Tibial artery (tissue), 4 donors: ENCODE measurements at regions not wholly inside any gene's neighbourhood (a gene's known extent, or its start where the extent isn't known, plus 50 kb on each side); places are given as distances from the start of the nearest gene placed in this dataset.

Experiments used
- DNase-seq, 2 donors: peaks; one replicate each; pipeline ENCODE4 v3.0.0-alpha.2; 2019
- H3K27ac ChIP-seq, 2 donors: fragments of 200-600 bp; sonication (generic) in 1 of 2; 1 replicate in 1 of 2; 2 replicates in 1 of 2; pipeline ENCODE4 v1.5.1; 2018 to 2019; ENCODE audit warnings: mild to moderate bottlenecking in 1 of 2
- H3K27me3 ChIP-seq, 2 donors: fragments of 200-600 bp; sonication (generic) in 1 of 2; one replicate each; pipeline versions ENCODE4 v1.5.1 to v1.6.0; 2016 to 2019
- H3K36me3 ChIP-seq, 3 donors: fragments of 200-600 bp; sonication (generic) in 2 of 3; one replicate each; pipeline ENCODE4 v1.5.1; 2016 to 2019; ENCODE audit warnings: mild to moderate bottlenecking in 2 of 3
- H3K4me1 ChIP-seq, 4 donors: fragments of 200-600 bp; sonication (generic) in 2 of 4; 1 replicate in 3 of 4; 2 replicates in 1 of 4; pipeline ENCODE4 v1.5.1; 2016 to 2019
- H3K4me3 ChIP-seq, 2 donors: fragments of 200-600 bp; sonication (generic) in 1 of 2; 1 replicate in 1 of 2; 2 replicates in 1 of 2; pipeline ENCODE4 v1.5.1; 2018 to 2019; ENCODE audit warnings: mild to moderate bottlenecking in 2 of 2
- H3K9me3 ChIP-seq, 3 donors: fragments of 200-600 bp; sonication (generic) in 1 of 3; one replicate each; pipeline ENCODE4 v1.5.1; 2016 to 2019
- CTCF ChIP-seq, 2 experiments: fragments of 200-600 bp in 1 of 2; fragments of 450-650 bp in 1 of 2; IDR thresholded peaks; one replicate each; pipeline ENCODE4 v1.5.1; 2017 to 2019; ENCODE audit warnings: antibody characterized with exemption in 2 of 2, mild to moderate bottlenecking in 1 of 2, moderate library complexity in 1 of 2
- intact Hi-C: fragments of 100-400 bp; cut with DNase I; formaldehyde crosslinking; loops from one replicate; pipeline ENCODE4 v1.15.0; 2023; ENCODE audit warnings: low total_unique reads

- Histone ChIP-seq H3K36me3 (no peaks in the 10 kb centered on the region), H3K9me3 (no peaks in the 10 kb centered on the region), H3K4me3 (no peak overlapping the region), H3K4me1 (no peaks in the 10 kb centered on the region), H3K27ac (no peak overlapping the region), H3K27me3 (no peaks in the 10 kb centered on the region)
- TF ChIP-seq CTCF (IDR thresholded peaks at IDR 0.05) = no peak
- no peak for DNase-seq
- intact Hi-C loops = no loop called here
Observed at GRCh38 chr6:123747515-123747914, 56.1 kb upstream of the NKAIN2 start.

- no peak for TF ChIP-seq CTCF (IDR thresholded peaks at IDR 0.05)
- intact Hi-C loops = no loop called here
- DNase-seq = no peak
- Histone ChIP-seq H3K27ac (no peak overlapping the region), H3K4me1 (no peaks in the 10 kb centered on the region), H3K9me3 (no peaks in the 10 kb centered on the region), H3K27me3 (no peaks in the 10 kb centered on the region), H3K4me3 (no peak overlapping the region), H3K36me3 (no peaks in the 10 kb centered on the region)
Observed at GRCh38 chr6:123745895-123746294, 57.8 kb upstream of the NKAIN2 start.

- H3K27ac ChIP-seq = no peak overlapping the region
- H3K27me3 ChIP-seq = no peaks in the 10 kb centered on the region
- H3K4me3 ChIP-seq = no peak overlapping the region
- DNase-seq = no peak
- intact Hi-C loops = no loop called here
- no peaks in the 10 kb centered on the region for H3K36me3 ChIP-seq
- H3K4me1 ChIP-seq = no peaks in the 10 kb centered on the region
- H3K9me3 ChIP-seq = no peaks in the 10 kb centered on the region
- TF ChIP-seq CTCF (IDR thresholded peaks at IDR 0.05) = no peak
Observed at GRCh38 chr6:123744840-123745239, 58.8 kb upstream of the NKAIN2 start.

GRCh38 chr6:123742626-123743025 is 61.0 kb upstream of the NKAIN2 start:
- Histone ChIP-seq H3K4me1 (no peaks in the 10 kb centered on the region), H3K9me3 (no peaks in the 10 kb centered on the region), H3K27me3 (no peaks in the 10 kb centered on the region), H3K27ac (no peak overlapping the region), H3K4me3 (no peak overlapping the region), H3K36me3 (no peaks in the 10 kb centered on the region)
- intact Hi-C loops = no loop called here
- no peak for DNase-seq
- TF ChIP-seq CTCF (IDR thresholded peaks at IDR 0.05) = no peak

- H3K27ac ChIP-seq = no peak overlapping the region
- intact Hi-C loops = no loop called here
- no peaks in the 10 kb centered on the region for H3K27me3 ChIP-seq
- no peaks in the 10 kb centered on the region for H3K4me1 ChIP-seq
- no peak for TF ChIP-seq CTCF (IDR thresholded peaks at IDR 0.05)
- no peak overlapping the region for H3K4me3 ChIP-seq
- H3K36me3 ChIP-seq = no peaks in the 10 kb centered on the region
- no peaks in the 10 kb centered on the region for H3K9me3 ChIP-seq
- no peak for DNase-seq
Observed at GRCh38 chr6:123733180-123733579, 70.5 kb upstream of the NKAIN2 start.

- no peak for TF ChIP-seq CTCF (IDR thresholded peaks at IDR 0.05)
- Histone ChIP-seq H3K36me3 (no peaks in the 10 kb centered on the region), H3K27me3 (no peaks in the 10 kb centered on the region), H3K4me3 (no peak overlapping the region), H3K4me1 (no peaks in the 10 kb centered on the region), H3K27ac (no peak overlapping the region), H3K9me3 (no peaks in the 10 kb centered on the region)
- intact Hi-C loops = no loop called here
- DNase-seq = no peak
Observed at GRCh38 chr6:123716506-123716905, 79.8 kb upstream of the TRDN start.
